GM23338 (cell line): ENCODE measurements at regions not wholly inside any gene's neighbourhood (a gene's known extent, or its start where the extent isn't known, plus 50 kb on each side); places are given as distances from the start of the nearest gene placed in this dataset.

Source experiments
- CREB1 ChIP-seq: fragments of 250-450 bp; sonication (Bioruptor Pico); IDR thresholded peaks from 2 replicates; pipeline ENCODE4 v1.5.0; 2020; ENCODE audit warnings: low read depth, mild to moderate bottlenecking, moderate library complexity
- CTCF ChIP-seq, 2 experiments: fragments of 200-600 bp in 1 of 2; sonication (generic) in 1 of 2; conservative IDR thresholded peaks; 2 replicates each; pipeline versions ENCODE4 v1.5.1 to v1.6.1; 2016 to 2017; ENCODE audit warnings: antibody characterized with exemption in 2 of 2, low read depth in 2 of 2, mild to moderate bottlenecking in 2 of 2, moderate library complexity in 1 of 2
- ETS1 ChIP-seq: IDR thresholded peaks from 2 replicates; pipeline ENCODE4 v1.6.1; 2016; ENCODE audit warnings: antibody characterized with exemption
- EZH2 ChIP-seq: fragments of 200-600 bp; sonication (generic); IDR thresholded peaks from one replicate; pipeline ENCODE4 v1.8.0; 2017; ENCODE audit warnings: antibody characterized with exemption, mild to moderate bottlenecking, low read depth; ENCODE audit not compliant: unreplicated experiment
- EZH2phosphoT487 ChIP-seq: fragments of 200-600 bp; sonication (generic); IDR thresholded peaks from one replicate; pipeline ENCODE4 v1.8.1; 2018; ENCODE audit warnings: antibody characterized with exemption; ENCODE audit not compliant: unreplicated experiment
- JUNB ChIP-seq: IDR thresholded peaks from one replicate; pipeline ENCODE4 v1.6.1; 2016; ENCODE audit warnings: antibody characterized with exemption; ENCODE audit not compliant: unreplicated experiment
- POLR2AphosphoS5 ChIP-seq: IDR thresholded peaks from 2 replicates; pipeline ENCODE4 v1.6.1; 2016; ENCODE audit warnings: antibody characterized with exemption, low read depth
- REST ChIP-seq: IDR thresholded peaks from one replicate; pipeline ENCODE4 v1.6.1; 2018; ENCODE audit warnings: antibody characterized with exemption; ENCODE audit not compliant: unreplicated experiment
- STAT1 ChIP-seq: IDR thresholded peaks from one replicate; pipeline ENCODE4 v1.6.1; 2016; ENCODE audit warnings: antibody characterized with exemption; ENCODE audit not compliant: unreplicated experiment
- ZNF114 ChIP-seq: fragments of 250-450 bp; sonication (Bioruptor Pico); IDR thresholded peaks from 2 replicates; pipeline ENCODE4 v1.5.0; 2020; ENCODE audit warnings: mild to moderate bottlenecking, moderate library complexity
- ZNF331 ChIP-seq: fragments of 250-450 bp; sonication (Bioruptor Pico); IDR thresholded peaks from 2 replicates; pipeline ENCODE4 v1.5.0; 2020; ENCODE audit warnings: low read depth, mild to moderate bottlenecking, moderate library complexity

- no peak for TF ChIP-seq CTCF (conservative IDR thresholded peaks at IDR 0.05; ENCODE audit: low read depth in 2 of 2)
- TF ChIP-seq POLR2AphosphoS5, result no peak
- TF ChIP-seq ZNF114 (CRISPR knock-in tag), result no peak
- TF ChIP-seq EZH2phosphoT487, result no peak
- no peak for TF ChIP-seq JUNB
- no peak for TF ChIP-seq EZH2
- no peak for TF ChIP-seq REST
- no peak for TF ChIP-seq STAT1
- TF ChIP-seq ETS1, result no peak
- no peak for TF ChIP-seq CREB1 (CRISPR knock-in tag)
- TF ChIP-seq ZNF331 (CRISPR knock-in tag), result no peak
Observed at GRCh38 chr3:66904831-66905493, 93.1 kb upstream of the KBTBD8 start.
